ENCODE measurements at regions not wholly inside any gene's neighbourhood (a gene's known extent, or its start where the extent isn't known, plus 50 kb on each side); places are given as distances from the start of the nearest gene placed in this dataset.

- POLR2A ChIA-PET = no interaction called here
- no peaks in the 10 kb centered on the region for H3K9me3 ChIP-seq (ENCODE audit: control insufficient read depth, insufficient read depth, low read depth, low read length)
- no peak overlapping the region for H3K4me3 ChIP-seq (ENCODE audit: low read depth, low read length)
- H3K4me1 ChIP-seq (ENCODE audit: control insufficient read depth, insufficient read depth, low read length) = no peaks in the 10 kb centered on the region
- CTCF ChIA-PET = interaction anchor here (0.6 kb wide), 1 partner anchor 12 kb away, joined by 3 read pairs; no protein-coding TSS in a partner anchor
- H3K27ac ChIP-seq (ENCODE audit: extremely low read depth, low read depth, low read length) = no peak overlapping the region
- TF ChIP-seq YY2 (tag by site-specific recombination; IDR thresholded peaks at IDR 0.05) (no peak), GLIS1 (tag by site-specific recombination; IDR thresholded peaks at IDR 0.05) (no peak), ZNF600 (tag by site-specific recombination; IDR thresholded peaks at IDR 0.05) (no peak), ZNF311 (tag by site-specific recombination; IDR thresholded peaks at IDR 0.05; ENCODE audit: borderline replicate concordance) (no peak), CTCF (tag by site-specific recombination; IDR thresholded peaks at IDR 0.05) (no peak), ZNF202 (tag by site-specific recombination; IDR thresholded peaks at IDR 0.05; ENCODE audit: borderline replicate concordance) (no peak), KLF10 (tag by site-specific recombination; IDR thresholded peaks at IDR 0.05) (no peak), ZNF48 (tag by site-specific recombination; IDR thresholded peaks at IDR 0.05) (no peak), KLF7 (tag by site-specific recombination; IDR thresholded peaks at IDR 0.05; ENCODE audit: borderline replicate concordance) (no peak), ZNF394 (tag by site-specific recombination; IDR thresholded peaks at IDR 0.05; ENCODE audit: borderline replicate concordance) (no peak), MZF1 (tag by site-specific recombination; IDR thresholded peaks at IDR 0.05; ENCODE audit: borderline replicate concordance) (no peak)
- TF ChIP-seq, protein P1, sequence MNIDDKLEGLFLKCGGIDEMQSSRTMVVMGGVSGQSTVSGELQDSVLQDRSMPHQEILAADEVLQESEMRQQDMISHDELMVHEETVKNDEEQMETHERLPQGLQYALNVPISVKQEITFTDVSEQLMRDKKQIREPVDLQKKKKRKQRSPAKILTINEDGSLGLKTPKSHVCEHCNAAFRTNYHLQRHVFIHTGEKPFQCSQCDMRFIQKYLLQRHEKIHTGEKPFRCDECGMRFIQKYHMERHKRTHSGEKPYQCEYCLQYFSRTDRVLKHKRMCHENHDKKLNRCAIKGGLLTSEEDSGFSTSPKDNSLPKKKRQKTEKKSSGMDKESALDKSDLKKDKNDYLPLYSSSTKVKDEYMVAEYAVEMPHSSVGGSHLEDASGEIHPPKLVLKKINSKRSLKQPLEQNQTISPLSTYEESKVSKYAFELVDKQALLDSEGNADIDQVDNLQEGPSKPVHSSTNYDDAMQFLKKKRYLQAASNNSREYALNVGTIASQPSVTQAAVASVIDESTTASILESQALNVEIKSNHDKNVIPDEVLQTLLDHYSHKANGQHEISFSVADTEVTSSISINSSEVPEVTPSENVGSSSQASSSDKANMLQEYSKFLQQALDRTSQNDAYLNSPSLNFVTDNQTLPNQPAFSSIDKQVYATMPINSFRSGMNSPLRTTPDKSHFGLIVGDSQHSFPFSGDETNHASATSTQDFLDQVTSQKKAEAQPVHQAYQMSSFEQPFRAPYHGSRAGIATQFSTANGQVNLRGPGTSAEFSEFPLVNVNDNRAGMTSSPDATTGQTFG (tag by site-specific recombination; IDR thresholded peaks at IDR 0.05; ENCODE audit: borderline replicate concordance) = no peak
- TF ChIP-seq, protein P2, sequence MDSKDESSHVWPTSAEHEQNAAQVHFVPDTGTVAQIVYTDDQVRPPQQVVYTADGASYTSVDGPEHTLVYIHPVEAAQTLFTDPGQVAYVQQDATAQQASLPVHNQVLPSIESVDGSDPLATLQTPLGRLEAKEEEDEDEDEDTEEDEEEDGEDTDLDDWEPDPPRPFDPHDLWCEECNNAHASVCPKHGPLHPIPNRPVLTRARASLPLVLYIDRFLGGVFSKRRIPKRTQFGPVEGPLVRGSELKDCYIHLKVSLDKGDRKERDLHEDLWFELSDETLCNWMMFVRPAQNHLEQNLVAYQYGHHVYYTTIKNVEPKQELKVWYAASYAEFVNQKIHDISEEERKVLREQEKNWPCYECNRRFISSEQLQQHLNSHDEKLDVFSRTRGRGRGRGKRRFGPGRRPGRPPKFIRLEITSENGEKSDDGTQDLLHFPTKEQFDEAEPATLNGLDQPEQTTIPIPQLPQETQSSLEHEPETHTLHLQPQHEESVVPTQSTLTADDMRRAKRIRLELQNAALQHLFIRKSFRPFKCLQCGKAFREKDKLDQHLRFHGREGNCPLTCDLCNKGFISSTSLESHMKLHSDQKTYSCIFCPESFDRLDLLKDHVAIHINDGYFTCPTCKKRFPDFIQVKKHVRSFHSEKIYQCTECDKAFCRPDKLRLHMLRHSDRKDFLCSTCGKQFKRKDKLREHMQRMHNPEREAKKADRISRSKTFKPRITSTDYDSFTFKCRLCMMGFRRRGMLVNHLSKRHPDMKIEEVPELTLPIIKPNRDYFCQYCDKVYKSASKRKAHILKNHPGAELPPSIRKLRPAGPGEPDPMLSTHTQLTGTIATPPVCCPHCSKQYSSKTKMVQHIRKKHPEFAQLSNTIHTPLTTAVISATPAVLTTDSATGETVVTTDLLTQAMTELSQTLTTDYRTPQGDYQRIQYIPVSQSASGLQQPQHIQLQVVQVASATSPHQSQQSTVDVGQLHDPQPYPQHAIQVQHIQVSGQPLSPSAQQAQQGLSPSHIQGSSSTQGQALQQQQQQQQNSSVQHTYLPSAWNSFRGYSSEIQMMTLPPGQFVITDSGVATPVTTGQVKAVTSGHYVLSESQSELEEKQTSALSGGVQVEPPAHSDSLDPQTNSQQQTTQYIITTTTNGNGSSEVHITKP (tag by site-specific recombination; IDR thresholded peaks at IDR 0.05) = no peak
- H3K36me3 ChIP-seq (ENCODE audit: control insufficient read depth in 2 of 2, insufficient read depth in 1 of 2, low read length in 2 of 2) = no peaks in the 10 kb centered on the region
Measured at GRCh38 chr3:162134571-162134970, 638.0 kb downstream of the OTOL1 start.

DNA sequence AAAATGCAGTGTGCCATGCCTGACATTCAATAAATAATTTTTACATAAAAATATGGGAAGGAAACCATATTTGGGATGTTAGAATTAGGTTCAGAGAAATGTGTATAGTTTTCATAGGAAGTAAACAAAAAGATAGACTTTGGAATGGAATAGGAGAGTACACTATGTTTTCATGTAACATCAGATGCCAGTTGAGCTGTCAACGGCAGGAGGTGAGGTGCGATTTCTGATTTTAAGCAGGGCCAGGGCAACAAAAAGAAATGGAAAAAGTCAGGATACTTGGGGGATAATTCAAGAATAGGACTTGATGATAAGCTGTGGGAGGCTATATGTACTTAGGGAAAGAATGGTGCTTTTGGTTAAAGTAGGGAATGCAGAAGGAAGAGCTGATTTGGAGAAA lies 639.5 kb downstream of the OTOL1 start:
- ChIA-PET POLR2A (no interaction called here), CTCF (no interaction called here)
- TF ChIP-seq ZNF121 (tag by site-specific recombination; IDR thresholded peaks at IDR 0.05) (no peak), ZNF157 (tag by site-specific recombination; IDR thresholded peaks at IDR 0.05) (no peak), ATF2 (tag by site-specific recombination; IDR thresholded peaks at IDR 0.05; ENCODE audit: low read depth) (no peak), ZNF623 (tag by site-specific recombination; IDR thresholded peaks at IDR 0.05) (no peak), ZBTB20 (tag by site-specific recombination; IDR thresholded peaks at IDR 0.05) (no peak), ZNF791 (tag by site-specific recombination; IDR thresholded peaks at IDR 0.05) (no peak)
- TF ChIP-seq, protein P3, sequence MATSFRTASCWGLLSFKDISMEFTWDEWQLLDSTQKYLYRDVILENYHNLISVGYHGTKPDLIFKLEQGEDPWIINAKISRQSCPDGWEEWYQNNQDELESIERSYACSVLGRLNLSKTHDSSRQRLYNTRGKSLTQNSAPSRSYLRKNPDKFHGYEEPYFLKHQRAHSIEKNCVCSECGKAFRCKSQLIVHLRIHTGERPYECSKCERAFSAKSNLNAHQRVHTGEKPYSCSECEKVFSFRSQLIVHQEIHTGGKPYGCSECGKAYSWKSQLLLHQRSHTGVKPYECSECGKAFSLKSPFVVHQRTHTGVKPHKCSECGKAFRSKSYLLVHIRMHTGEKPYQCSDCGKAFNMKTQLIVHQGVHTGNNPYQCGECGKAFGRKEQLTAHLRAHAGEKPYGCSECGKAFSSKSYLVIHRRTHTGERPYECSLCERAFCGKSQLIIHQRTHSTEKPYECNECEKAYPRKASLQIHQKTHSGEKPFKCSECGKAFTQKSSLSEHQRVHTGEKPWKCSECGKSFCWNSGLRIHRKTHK (tag by site-specific recombination; IDR thresholded peaks at IDR 0.05) = no peak
- H3K9me3 ChIP-seq (ENCODE audit: control insufficient read depth, insufficient read depth, low read depth, low read length) = no peaks in the 10 kb centered on the region
- no peaks in the 10 kb centered on the region for H3K36me3 ChIP-seq (ENCODE audit: control insufficient read depth in 2 of 2, insufficient read depth in 1 of 2, low read length in 2 of 2)
- H3K4me3 ChIP-seq (ENCODE audit: low read depth, low read length) = no peak overlapping the region
- H3K4me1 ChIP-seq (ENCODE audit: control insufficient read depth, insufficient read depth, low read length) = no peaks in the 10 kb centered on the region
- H3K27ac ChIP-seq (ENCODE audit: extremely low read depth, low read depth, low read length) = no peak overlapping the region
